ENCODE measurements at regions not wholly inside any gene's neighbourhood (a gene's known extent, or its start where the extent isn't known, plus 50 kb on each side); places are given as distances from the start of the nearest gene placed in this dataset.

GRCh38 chr3:18655827-18656226, 230.7 kb upstream of the SATB1 start:
- TF ChIP-seq POLR2A (IDR thresholded peaks at IDR 0.05; ENCODE audit: low read depth, low read length) (no peak), TAF1 (IDR thresholded peaks at IDR 0.05; ENCODE audit: borderline replicate concordance, low read depth, low read length) (no peak), POLR2AphosphoS5 (IDR thresholded peaks at IDR 0.05; ENCODE audit: low read depth, low read length) (no peak)

Measured in GM12892 (cell line).